ENCODE measurements at regions not wholly inside any gene's neighbourhood (a gene's known extent, or its start where the extent isn't known, plus 50 kb on each side); places are given as distances from the start of the nearest gene placed in this dataset.

DNA sequence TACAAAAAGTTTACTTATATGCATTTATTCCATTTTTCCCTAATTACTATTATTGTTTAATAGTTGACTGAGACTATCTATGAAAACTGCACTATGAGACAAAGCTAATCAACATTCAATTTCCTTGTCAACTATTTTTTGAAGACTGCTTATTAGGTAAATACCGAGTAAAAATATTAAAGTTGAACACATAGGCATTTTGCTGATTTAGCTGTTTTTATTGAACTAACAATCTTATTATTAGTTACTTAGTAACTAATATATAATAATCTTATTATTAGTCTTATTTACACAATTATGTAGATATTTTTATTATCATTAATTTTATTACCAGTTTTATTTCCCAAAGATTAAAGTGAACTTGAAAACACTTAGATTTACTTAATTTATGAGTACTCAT, 728.8 kb downstream of the TENT5A start:
- Histone ChIP-seq H3K4me2 (ENCODE audit: insufficient read depth in 1 of 2, low read depth in 2 of 2, low read length in 2 of 2) (no peak overlapping the region), H3K18ac (ENCODE audit: extremely low read depth, low read length) (no peak overlapping the region), H2BK20ac (ENCODE audit: low read length) (no peak overlapping the region), H3K4me3 (ENCODE audit: extremely low read depth in 1 of 4, insufficient read depth in 2 of 4, low read depth in 3 of 4, low read length in 4 of 4) (no peak overlapping the region), H3K9ac (replicated peaks in 1 of 4; ENCODE audit: extremely low read depth in 1 of 4, low read depth in 3 of 4, low read length in 3 of 4) (no peak overlapping the region), H3K4ac (replicated peaks; ENCODE audit: insufficient read length, low read depth, low read length) (no peak overlapping the region), H2BK15ac (ENCODE audit: low read length) (no peak overlapping the region), H2BK12ac (ENCODE audit: low read depth, low read length) (no peak overlapping the region), H3K27me3 (replicated peaks in 1 of 4; ENCODE audit: control insufficient read depth in 3 of 4, extremely low read depth in 1 of 4, insufficient read depth in 3 of 4, low read length in 3 of 4) (no peaks in the 10 kb centered on the region), H3K36me3 (ENCODE audit: control insufficient read depth in 2 of 4, insufficient read depth in 4 of 4, low read length in 3 of 4) (peaks cover 0 to 4% (median 0%) of the 10 kb centered on the region in 4 experiments; a peak in 2 of 8 replicates), H2BK5ac (ENCODE audit: low read depth, low read length) (no peak overlapping the region), H4K20me1 (replicated peaks in 1 of 2; ENCODE audit: control insufficient read depth in 1 of 2, insufficient read depth in 2 of 2, low read length in 2 of 2) (no peaks in the 10 kb centered on the region), H3K23ac (ENCODE audit: insufficient read length) (no peak overlapping the region), H4K8ac (ENCODE audit: extremely low read depth, insufficient read depth, low read length) (no peak overlapping the region), H3K4me1 (replicated peaks in 1 of 4; ENCODE audit: control insufficient read depth in 3 of 4, insufficient read depth in 4 of 4, low read length in 3 of 4) (no peaks in the 10 kb centered on the region), H2BK120ac (replicated peaks; ENCODE audit: low read depth, low read length) (no peak overlapping the region), H3K9me3 (ENCODE audit: insufficient read depth in 2 of 2, low read depth in 1 of 2, low read length in 1 of 2) (peaks cover 37 to 46% of the 10 kb centered on the region in 2 experiments), H3K56ac (replicated peaks; ENCODE audit: insufficient read length, low read depth, low read length) (no peak overlapping the region), H2AK5ac (ENCODE audit: low read depth, low read length) (no peak overlapping the region), H3K23me2 (ENCODE audit: low read depth, low read length) (no peaks in the 10 kb centered on the region), H3K14ac (ENCODE audit: insufficient read length) (no peak overlapping the region), H3K79me2 (ENCODE audit: control insufficient read depth in 1 of 2, insufficient read depth in 2 of 2, low read length in 2 of 2) (no peaks in the 10 kb centered on the region), H3K27ac (ENCODE audit: low read depth, low read length) (no peak overlapping the region), H4K91ac (replicated peaks; ENCODE audit: insufficient read length, low read length) (no peak overlapping the region), H4K5ac (ENCODE audit: insufficient read length, low read depth, low read length) (no peak overlapping the region), H3K79me1 (ENCODE audit: low read depth, low read length) (no peaks in the 10 kb centered on the region), H2AFZ (ENCODE audit: low read length) (no peak overlapping the region)
- no peak for DNase-seq (ENCODE audit: low read depth in 1 of 2, low spot score in 2 of 2)
- CTCF ChIA-PET (ENCODE audit: partially characterized antibody), result no interaction called here
- POLR2A ChIA-PET (ENCODE audit: partially characterized antibody), result no interaction called here
- TF ChIP-seq BCL11A (IDR thresholded peaks at IDR 0.05; ENCODE audit: low read depth in 2 of 2, low read length in 2 of 2), result no peak
- no peak for TF ChIP-seq JUND (IDR thresholded peaks at IDR 0.05; ENCODE audit: low read length)
- TF ChIP-seq MAFK (IDR thresholded peaks at IDR 0.05; ENCODE audit: low read depth, low read length), result peak; percentile 14; the same call in 1 of the 2 replicates
- 95% methylated on average over 1 of the region's 1 CpG; no CpG with 5 or more reads in 1 of the 2 experiments for WGBS, 2 experiments (ENCODE audit: extremely low coverage in 1 of 2, insufficient coverage in 1 of 2, insufficient read length in 1 of 2, insufficient replicate concordance in 2 of 2, low coverage in 1 of 2, low lambda C conversion rate in 2 of 2, missing lambda C conversion rate in 1 of 2)
- no peak for FAIRE-seq

All from H1 (cell line).